ENCODE measurements at regions not wholly inside any gene's neighbourhood (a gene's known extent, or its start where the extent isn't known, plus 50 kb on each side); places are given as distances from the start of the nearest gene placed in this dataset.

DNA sequence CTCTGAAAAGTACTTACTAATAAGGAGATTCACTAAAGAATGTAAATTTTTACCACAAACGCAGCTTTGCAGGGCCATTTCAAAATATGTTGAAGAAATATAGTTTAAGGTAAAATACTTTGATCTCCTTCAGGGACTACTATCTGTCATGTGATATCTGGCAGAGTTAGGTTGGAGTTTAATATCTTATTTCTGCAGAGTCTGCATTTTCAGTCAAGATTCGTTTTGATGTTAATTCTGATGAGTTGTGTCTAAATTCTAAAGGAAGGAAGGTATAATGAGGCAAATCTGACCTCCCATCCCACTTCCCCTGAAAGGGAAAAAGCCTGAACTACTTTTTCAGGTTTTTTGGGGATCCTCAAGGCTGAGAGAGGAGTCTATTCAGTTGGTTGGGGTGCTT lies 123.9 kb upstream of the TECRL start:
- H3K4me3 ChIP-seq (ENCODE audit: low read depth, low read length) = no peak overlapping the region
- DNase-seq (ENCODE audit: low read depth) = no peak
- TF ChIP-seq, protein P1, sequence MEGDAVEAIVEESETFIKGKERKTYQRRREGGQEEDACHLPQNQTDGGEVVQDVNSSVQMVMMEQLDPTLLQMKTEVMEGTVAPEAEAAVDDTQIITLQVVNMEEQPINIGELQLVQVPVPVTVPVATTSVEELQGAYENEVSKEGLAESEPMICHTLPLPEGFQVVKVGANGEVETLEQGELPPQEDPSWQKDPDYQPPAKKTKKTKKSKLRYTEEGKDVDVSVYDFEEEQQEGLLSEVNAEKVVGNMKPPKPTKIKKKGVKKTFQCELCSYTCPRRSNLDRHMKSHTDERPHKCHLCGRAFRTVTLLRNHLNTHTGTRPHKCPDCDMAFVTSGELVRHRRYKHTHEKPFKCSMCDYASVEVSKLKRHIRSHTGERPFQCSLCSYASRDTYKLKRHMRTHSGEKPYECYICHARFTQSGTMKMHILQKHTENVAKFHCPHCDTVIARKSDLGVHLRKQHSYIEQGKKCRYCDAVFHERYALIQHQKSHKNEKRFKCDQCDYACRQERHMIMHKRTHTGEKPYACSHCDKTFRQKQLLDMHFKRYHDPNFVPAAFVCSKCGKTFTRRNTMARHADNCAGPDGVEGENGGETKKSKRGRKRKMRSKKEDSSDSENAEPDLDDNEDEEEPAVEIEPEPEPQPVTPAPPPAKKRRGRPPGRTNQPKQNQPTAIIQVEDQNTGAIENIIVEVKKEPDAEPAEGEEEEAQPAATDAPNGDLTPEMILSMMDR (conservative IDR thresholded peaks at IDR 0.05; ENCODE audit: low read depth, low read length) = no peak

DNA sequence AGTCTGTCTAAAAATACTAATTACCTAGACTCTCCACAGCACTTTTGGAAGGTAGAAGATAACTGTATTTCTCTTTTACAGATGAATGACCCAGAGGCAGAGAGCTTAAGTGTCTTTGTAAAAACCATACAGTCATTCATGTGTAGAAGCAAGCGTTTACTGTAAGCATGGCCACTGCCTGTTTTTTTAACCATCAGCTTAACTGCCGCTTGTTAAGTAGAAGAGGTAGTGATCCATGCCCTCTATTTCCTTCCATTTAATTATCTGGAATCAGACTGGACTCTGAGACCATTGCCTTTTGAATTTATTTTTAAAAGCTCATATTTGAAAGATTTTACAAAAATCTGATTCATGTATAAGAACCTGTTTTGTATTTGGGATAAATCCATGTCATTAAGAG lies 111.2 kb upstream of the TECRL start:
- no peak overlapping the region for H3K4me3 ChIP-seq (ENCODE audit: low read depth, low read length)
- no peak for DNase-seq (ENCODE audit: low read depth)
- TF ChIP-seq, protein P1 (conservative IDR thresholded peaks at IDR 0.05; ENCODE audit: low read depth, low read length) = no peak

DNA sequence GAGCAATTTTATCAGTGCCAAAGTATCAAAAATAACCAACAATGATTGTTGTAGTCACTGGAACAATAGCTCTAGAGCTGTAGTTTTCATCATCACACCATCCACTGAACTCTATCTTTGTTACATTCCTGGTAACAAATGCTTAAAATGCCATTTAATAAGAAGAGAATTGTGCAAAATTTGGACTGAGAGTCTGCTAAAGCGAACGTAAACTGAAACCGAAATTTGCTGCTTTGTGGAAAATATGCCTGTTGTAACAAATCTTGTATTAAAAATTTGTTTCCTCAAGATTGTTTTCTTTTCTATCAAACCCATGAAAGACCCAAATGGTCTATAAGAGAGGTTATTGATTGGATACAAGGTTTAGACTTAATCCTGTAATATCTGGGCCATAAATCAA lies 109.3 kb upstream of the TECRL start:
- no peak for DNase-seq (ENCODE audit: low read depth)
- TF ChIP-seq, protein P1 (conservative IDR thresholded peaks at IDR 0.05; ENCODE audit: low read depth, low read length) = no peak
- H3K4me3 ChIP-seq (ENCODE audit: low read depth, low read length) = no peak overlapping the region

DNA sequence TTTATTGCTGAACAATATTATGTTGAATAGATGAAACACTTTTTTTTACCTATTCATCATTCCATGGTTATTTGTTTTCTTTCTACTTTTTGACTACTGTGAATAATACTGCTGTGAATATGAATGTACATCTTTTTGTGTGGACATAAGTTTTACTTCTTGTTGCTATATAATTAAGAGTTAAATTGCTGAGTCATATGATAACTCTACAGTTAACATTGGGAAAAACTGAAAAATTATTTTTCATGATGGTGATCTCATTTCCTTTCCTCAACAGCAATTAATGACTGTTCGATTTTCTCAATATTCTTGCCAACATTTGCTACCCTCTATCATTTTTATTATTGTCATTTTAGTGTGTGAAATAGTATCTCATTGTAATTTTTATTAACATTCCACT lies 106.9 kb upstream of the TECRL start:
- H3K4me3 ChIP-seq (ENCODE audit: low read depth, low read length) = no peak overlapping the region
- TF ChIP-seq, protein P1 (conservative IDR thresholded peaks at IDR 0.05; ENCODE audit: low read depth, low read length) = no peak
- DNase-seq (ENCODE audit: low read depth) = no peak

DNA sequence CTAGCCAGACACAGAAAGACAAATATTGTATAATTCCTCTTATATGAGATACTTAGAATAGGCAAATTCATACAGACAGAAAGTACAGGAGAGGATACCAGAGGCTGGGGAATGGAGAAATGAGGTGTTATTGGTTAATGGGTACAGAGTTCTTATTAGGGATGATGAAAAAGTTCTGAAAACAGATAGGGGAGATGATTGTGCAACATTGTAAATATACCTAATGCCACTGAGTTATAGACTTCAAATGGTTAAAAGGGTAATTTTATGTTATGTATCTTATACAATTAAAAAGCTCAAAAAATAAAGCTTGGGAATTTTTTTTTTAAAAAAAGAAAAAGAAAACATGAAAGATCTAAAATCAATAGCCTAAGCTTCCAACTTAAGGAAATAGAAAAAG lies 98.8 kb upstream of the TECRL start:
- no peak overlapping the region for H3K4me3 ChIP-seq (ENCODE audit: low read depth, low read length)
- TF ChIP-seq, protein P1 (conservative IDR thresholded peaks at IDR 0.05; ENCODE audit: low read depth, low read length) = no peak
- no peak for DNase-seq (ENCODE audit: low read depth)

DNA sequence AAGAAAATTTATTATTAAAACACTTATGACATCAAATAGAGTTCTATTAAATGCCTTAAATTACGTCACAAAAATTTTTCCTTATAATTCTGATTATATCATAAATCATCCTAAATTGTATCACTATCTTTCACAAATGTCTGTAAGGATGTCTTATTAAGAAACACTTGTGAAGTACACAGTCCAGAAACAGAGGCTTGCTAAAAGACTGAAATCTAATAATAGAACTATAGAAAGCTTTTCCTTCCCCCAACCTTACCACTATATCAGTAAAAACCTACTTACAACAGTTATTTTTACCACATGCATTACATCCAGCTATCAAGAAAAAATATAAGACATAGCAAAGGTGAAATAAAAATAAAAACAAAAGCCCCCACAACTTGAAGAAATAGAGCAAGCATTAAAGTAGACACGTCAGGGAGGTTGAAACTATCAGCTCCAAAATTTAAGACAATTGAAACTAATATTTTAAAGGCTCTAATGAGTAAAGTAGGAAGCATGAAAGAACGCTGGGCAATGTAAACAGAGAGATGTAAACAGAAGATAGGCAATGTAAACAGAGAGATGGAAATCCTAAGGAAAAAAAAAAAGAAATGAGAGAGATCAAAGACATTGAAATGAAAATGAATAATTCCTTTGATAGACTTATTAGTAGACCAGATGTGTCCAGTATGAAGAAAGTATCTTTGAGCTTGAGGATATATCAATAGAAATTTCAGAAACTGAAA lies 94.9 kb upstream of the TECRL start:
- H3K4me3 ChIP-seq (ENCODE audit: low read depth, low read length) = no peak overlapping the region
- DNase-seq (ENCODE audit: low read depth) = no peak
- TF ChIP-seq, protein P1 (conservative IDR thresholded peaks at IDR 0.05; ENCODE audit: low read depth, low read length) = no peak

DNA sequence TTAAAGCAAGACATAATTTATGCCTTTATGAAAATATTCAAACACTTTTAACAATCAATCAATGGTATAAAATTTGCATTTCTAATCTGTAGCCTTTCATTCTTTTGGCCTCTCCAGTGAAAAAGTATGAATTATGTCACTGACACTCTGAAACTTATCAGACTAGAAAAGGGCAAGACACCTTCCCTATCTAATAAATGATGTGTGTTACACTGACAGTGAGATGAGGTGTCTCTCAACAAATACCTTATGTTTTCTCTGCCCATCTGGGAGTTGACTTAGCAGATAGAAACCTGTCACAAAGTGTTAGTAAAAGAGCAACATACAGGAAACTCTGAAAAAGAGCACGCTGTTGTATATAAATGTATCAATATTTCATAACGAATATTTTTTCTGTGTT lies 94.2 kb upstream of the TECRL start:
- TF ChIP-seq, protein P1 (conservative IDR thresholded peaks at IDR 0.05; ENCODE audit: low read depth, low read length) = no peak
- no peak for DNase-seq (ENCODE audit: low read depth)

More for the DNA sequence above, 94.2 kb upstream of the TECRL start:
- no peak overlapping the region for H3K4me3 ChIP-seq (ENCODE audit: low read depth, low read length)

Data from epithelial cell of proximal tubule (primary cell).